ENCODE measurements at regions not wholly inside any gene's neighbourhood (a gene's known extent, or its start where the extent isn't known, plus 50 kb on each side); places are given as distances from the start of the nearest gene placed in this dataset.

DNA sequence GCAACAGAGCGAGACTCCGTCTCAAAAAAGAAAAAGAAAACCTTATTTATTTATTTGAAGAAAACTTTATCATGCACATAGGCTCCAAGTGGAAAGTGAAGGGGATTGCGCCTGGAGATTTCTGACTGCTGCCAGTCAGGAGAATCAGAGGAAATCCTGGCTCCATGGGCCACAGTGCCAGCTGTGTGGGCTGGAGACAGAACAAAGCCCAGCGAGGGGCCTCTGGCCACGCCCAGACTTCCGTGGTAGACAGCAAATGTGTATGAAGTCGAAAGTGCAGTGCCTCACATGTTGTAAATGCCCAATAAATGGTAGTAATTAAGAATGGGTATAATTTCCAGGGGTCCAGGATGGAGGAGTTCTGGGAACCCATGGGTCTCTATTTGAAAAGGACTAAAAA lies 75.8 kb upstream of the WWC1 start:
- H3K4me3 ChIP-seq (ENCODE audit: insufficient read depth, low read length, poor library complexity, severe bottlenecking): no peak overlapping the region
- H3K27me3 ChIP-seq (ENCODE audit: low read length): no peaks in the 10 kb centered on the region
- no peak overlapping the region for H3K4me2 ChIP-seq (ENCODE audit: low read depth, low read length, poor library complexity, severe bottlenecking)

DNA sequence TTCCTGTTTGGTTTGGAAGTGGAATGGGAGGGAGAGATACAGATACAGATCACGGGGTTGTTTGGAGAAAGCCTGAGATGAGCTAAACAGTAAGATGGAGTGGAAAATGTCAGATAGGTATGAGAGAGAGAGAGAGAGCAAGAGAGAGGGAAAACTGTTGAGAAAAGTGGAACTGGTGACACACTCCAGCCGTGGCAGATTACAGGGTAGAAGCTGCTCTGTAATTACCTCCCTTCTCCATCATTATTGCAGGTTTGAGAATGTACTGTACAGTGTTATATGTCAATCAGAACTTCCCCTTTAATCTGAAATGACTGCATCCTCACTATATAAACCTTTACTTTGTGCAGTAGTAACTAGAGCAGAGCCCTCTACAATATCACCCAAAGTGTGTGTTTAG lies 74.5 kb upstream of the WWC1 start:
- Histone ChIP-seq H3F3A (ENCODE audit: insufficient read depth) (no peaks in the 10 kb centered on the region), H3K4me2 (ENCODE audit: low read depth, low read length, poor library complexity, severe bottlenecking) (no peak overlapping the region), H3K9me2 (replicated peaks; ENCODE audit: insufficient read depth, low read length) (no peaks in the 10 kb centered on the region), H3K36me3 (ENCODE audit: low read length) (no peaks in the 10 kb centered on the region), H3K27ac (ENCODE audit: low read depth, low read length) (no peak overlapping the region), H3K79me2 (ENCODE audit: insufficient read depth, low read length) (no peaks in the 10 kb centered on the region), H3K27me3 (ENCODE audit: low read length) (no peaks in the 10 kb centered on the region), H3K4me3 (ENCODE audit: insufficient read depth, low read length, poor library complexity, severe bottlenecking) (no peak overlapping the region), H3K9me3 (ENCODE audit: insufficient read depth, low read length) (no peaks in the 10 kb centered on the region), H3K9ac (ENCODE audit: low read length) (no peak overlapping the region), H2AFZ (ENCODE audit: low read depth, low read length, severe bottlenecking) (no peak overlapping the region), H4K20me1 (ENCODE audit: low read depth, low read length) (no peaks in the 10 kb centered on the region)
- no peak for TF ChIP-seq EZH2phosphoT487 (conservative IDR thresholded peaks at IDR 0.05; ENCODE audit: low read length)
- TF ChIP-seq, protein P1, sequence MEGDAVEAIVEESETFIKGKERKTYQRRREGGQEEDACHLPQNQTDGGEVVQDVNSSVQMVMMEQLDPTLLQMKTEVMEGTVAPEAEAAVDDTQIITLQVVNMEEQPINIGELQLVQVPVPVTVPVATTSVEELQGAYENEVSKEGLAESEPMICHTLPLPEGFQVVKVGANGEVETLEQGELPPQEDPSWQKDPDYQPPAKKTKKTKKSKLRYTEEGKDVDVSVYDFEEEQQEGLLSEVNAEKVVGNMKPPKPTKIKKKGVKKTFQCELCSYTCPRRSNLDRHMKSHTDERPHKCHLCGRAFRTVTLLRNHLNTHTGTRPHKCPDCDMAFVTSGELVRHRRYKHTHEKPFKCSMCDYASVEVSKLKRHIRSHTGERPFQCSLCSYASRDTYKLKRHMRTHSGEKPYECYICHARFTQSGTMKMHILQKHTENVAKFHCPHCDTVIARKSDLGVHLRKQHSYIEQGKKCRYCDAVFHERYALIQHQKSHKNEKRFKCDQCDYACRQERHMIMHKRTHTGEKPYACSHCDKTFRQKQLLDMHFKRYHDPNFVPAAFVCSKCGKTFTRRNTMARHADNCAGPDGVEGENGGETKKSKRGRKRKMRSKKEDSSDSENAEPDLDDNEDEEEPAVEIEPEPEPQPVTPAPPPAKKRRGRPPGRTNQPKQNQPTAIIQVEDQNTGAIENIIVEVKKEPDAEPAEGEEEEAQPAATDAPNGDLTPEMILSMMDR (IDR thresholded peaks at IDR 0.05; ENCODE audit: insufficient read depth, low read length, poor library complexity, severe bottlenecking): no peak

More for the DNA sequence above, 75.8 kb upstream of the WWC1 start:
- Histone ChIP-seq H3K27ac (ENCODE audit: low read depth, low read length) (no peak overlapping the region), H3K79me2 (ENCODE audit: insufficient read depth, low read length) (no peaks in the 10 kb centered on the region), H3K9me2 (replicated peaks; ENCODE audit: insufficient read depth, low read length) (no peaks in the 10 kb centered on the region), H3K9ac (ENCODE audit: low read length) (no peak overlapping the region), H3K9me3 (ENCODE audit: insufficient read depth, low read length) (no peaks in the 10 kb centered on the region), H4K20me1 (ENCODE audit: low read depth, low read length) (no peaks in the 10 kb centered on the region), H3F3A (ENCODE audit: insufficient read depth) (no peaks in the 10 kb centered on the region), H2AFZ (ENCODE audit: low read depth, low read length, severe bottlenecking) (no peak overlapping the region), H3K36me3 (ENCODE audit: low read length) (no peaks in the 10 kb centered on the region)
- TF ChIP-seq, protein P1 (IDR thresholded peaks at IDR 0.05; ENCODE audit: insufficient read depth, low read length, poor library complexity, severe bottlenecking): no peak
- TF ChIP-seq EZH2phosphoT487 (conservative IDR thresholded peaks at IDR 0.05; ENCODE audit: low read length): no peak

DNA sequence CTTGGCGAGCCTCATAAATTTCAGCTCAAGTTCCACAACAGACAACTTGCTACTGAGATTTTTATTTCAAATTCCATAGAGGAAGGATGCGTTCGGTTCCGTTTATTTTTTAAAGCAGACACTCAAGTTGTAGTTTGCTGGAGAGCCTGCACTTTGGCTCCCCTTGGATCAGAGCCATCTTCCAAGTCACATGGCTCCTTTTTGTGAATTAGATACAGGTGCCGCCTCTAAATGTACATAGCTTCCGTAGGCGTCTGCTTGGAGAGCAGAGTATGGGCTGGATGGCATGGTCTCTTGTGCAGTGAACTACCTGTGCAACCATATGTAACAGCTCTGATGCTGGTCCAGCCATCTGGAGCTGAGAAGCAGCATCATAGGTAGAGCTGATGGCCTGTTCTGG lies 73.9 kb upstream of the WWC1 start:
- Histone ChIP-seq H3K9ac (ENCODE audit: low read length) (no peak overlapping the region), H3K36me3 (ENCODE audit: low read length) (no peaks in the 10 kb centered on the region), H3K79me2 (ENCODE audit: insufficient read depth, low read length) (no peaks in the 10 kb centered on the region), H3K4me3 (ENCODE audit: insufficient read depth, low read length, poor library complexity, severe bottlenecking) (no peak overlapping the region), H3K4me2 (ENCODE audit: low read depth, low read length, poor library complexity, severe bottlenecking) (no peak overlapping the region), H3F3A (ENCODE audit: insufficient read depth) (no peaks in the 10 kb centered on the region), H3K9me3 (ENCODE audit: insufficient read depth, low read length) (no peaks in the 10 kb centered on the region), H3K27ac (ENCODE audit: low read depth, low read length) (no peak overlapping the region), H3K27me3 (ENCODE audit: low read length) (no peaks in the 10 kb centered on the region), H3K9me2 (replicated peaks; ENCODE audit: insufficient read depth, low read length) (no peaks in the 10 kb centered on the region), H2AFZ (ENCODE audit: low read depth, low read length, severe bottlenecking) (no peak overlapping the region), H4K20me1 (ENCODE audit: low read depth, low read length) (no peaks in the 10 kb centered on the region)
- no peak for TF ChIP-seq EZH2phosphoT487 (conservative IDR thresholded peaks at IDR 0.05; ENCODE audit: low read length)
- TF ChIP-seq, protein P1 (IDR thresholded peaks at IDR 0.05; ENCODE audit: insufficient read depth, low read length, poor library complexity, severe bottlenecking): no peak

Measured in SU-DHL-6 (cell line).